Neuron (in vitro differentiated cells): ENCODE measurements at regions not wholly inside any gene's neighbourhood (a gene's known extent, or its start where the extent isn't known, plus 50 kb on each side); places are given as distances from the start of the nearest gene placed in this dataset.

ENCODE experiments used
- H2AFZ ChIP-seq: one replicate; pipeline ENCODE4 v1.6.1; 2013; ENCODE audit warnings: low read depth, mild to moderate bottlenecking, inconsistent platforms, low read length, moderate library complexity
- H3K27me3 ChIP-seq: one replicate; pipeline ENCODE4 v1.6.1; 2013; ENCODE audit warnings: low read length; ENCODE audit not compliant: insufficient read depth
- H3K36me3 ChIP-seq: one replicate; pipeline ENCODE4 v1.6.1; 2013; ENCODE audit warnings: low read length; ENCODE audit not compliant: insufficient read depth
- H3K4me1 ChIP-seq: one replicate; pipeline ENCODE4 v1.6.1; 2013; ENCODE audit warnings: low read length; ENCODE audit not compliant: insufficient read depth
- H3K4me3 ChIP-seq: 2 replicates; pipeline ENCODE4 v1.5.1; 2013; ENCODE audit warnings: mild to moderate bottlenecking, low read length, moderate library complexity
- H3K9me3 ChIP-seq: one replicate; pipeline ENCODE4 v1.6.1; 2013; ENCODE audit warnings: low read length

DNA sequence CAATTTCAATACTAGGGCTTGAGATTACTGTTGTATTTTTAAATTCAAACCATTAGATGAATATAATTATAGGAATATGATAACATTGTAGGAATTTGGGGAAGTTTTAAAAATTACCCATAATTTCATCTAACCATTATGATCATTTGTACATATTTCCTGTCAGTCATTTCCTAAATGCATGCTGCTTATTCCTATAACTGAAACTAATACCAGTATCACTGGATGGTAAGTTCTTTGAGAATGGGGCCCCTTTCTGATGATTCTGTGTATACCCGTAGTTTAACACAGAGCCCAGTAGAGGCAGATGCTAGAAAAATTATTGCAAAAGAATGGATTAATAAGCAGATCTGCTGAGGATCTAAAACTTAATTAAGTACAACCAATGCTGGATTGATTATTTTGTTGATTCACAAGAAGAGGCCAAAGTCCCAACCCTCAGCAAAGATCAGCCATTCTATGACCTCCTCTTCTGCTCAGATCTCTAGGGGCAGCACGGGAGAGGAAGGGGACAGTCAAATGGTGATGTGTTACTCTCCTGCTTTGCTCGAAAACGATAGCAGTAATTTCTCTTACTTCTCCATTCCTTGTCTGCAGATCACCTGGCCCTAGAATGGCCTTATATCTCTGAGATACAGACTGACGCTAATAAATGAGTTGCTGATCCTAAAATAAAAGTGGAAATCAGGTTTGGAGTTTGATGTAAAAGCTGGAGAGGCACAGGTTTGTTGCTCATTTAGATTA lies 69.5 kb upstream of the PELI1 start:
- Histone ChIP-seq H3K36me3 (no peaks in the 10 kb centered on the region), H3K9me3 (no peaks in the 10 kb centered on the region), H3K27me3 (no peaks in the 10 kb centered on the region), H2AFZ (no peak overlapping the region), H3K4me3 (no peak overlapping the region), H3K4me1 (peaks cover 15% of the 10 kb centered on the region)

DNA sequence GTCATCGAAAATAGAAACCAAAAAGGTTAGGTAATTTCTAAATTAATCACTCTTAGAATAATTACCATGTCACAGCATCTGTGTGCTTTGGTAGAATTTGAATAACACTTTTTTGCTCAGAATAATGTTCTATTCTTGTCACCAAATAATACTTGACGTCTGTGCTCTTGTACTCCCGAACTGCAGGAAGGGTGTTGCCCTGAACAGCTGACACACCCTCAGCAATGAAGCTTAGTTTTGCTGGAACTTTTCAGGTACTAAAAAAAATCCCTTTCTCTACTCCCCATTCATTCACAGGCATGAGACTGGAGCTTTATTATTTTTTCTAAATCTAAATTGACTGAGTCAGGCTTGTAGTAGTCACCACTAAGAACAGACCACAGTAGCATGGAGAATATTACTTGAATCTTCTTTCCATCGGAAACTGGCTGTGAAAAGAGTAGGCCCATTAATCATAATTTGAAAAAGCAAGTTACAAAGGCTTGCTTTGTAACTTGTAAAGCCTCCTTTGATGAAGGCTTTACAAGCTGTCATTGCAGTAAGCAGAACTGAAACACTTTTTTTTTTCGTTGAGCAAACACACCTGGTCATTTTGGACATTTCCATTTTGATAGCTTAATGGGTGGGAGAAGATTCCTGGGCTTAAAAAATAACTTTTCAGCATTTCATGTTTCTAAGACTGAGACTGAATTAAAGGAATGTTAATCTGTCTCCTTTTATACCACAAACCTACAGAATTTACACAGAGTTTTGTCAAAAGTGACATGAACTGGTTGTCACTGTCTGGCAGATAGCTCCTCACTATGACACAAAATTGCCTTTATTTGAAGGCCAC lies 70.3 kb upstream of the PELI1 start:
- H3K9me3 ChIP-seq: no peaks in the 10 kb centered on the region
- no peaks in the 10 kb centered on the region for H3K27me3 ChIP-seq

DNA sequence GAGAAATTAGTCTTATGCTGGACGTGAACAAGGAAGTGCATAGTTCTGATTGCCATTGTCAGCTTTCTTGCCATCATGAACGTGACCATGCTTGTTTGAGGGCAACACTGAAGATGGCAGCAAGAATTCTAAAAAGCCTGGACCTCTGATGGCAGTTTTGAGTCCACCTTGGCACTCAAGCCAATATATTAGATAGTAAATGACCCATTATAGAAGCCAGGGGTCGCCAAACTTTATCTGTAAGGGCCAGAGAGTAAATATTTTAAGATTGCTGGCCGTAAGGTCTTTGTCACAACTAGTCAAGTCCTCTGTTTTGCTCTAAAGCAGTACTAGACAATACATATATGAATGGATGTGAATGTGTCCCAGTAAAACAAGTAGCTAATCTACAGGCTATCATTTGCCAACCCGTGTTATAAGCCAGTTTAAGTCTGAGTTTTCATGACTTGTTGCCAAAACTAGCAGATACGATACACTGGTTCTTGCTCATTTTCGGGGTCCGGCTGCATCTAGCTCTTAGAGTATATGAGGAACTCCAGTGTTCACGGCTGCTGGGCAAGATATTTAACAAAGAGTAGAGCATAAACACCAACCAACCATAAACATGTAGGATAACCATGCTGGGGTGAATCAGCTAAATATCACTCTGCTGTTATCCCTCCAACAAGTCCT lies 73.1 kb upstream of the PELI1 start:
- Histone ChIP-seq H3K4me3 (no peak overlapping the region), H3K4me1 (peaks cover 21% of the 10 kb centered on the region), H3K36me3 (no peaks in the 10 kb centered on the region), H2AFZ (no peak overlapping the region), H3K27me3 (no peaks in the 10 kb centered on the region), H3K9me3 (no peaks in the 10 kb centered on the region)

More for the DNA sequence above, 70.3 kb upstream of the PELI1 start:
- H3K4me1 ChIP-seq: peaks cover 15% of the 10 kb centered on the region
- H2AFZ ChIP-seq: no peak overlapping the region
- no peaks in the 10 kb centered on the region for H3K36me3 ChIP-seq
- no peak overlapping the region for H3K4me3 ChIP-seq

DNA sequence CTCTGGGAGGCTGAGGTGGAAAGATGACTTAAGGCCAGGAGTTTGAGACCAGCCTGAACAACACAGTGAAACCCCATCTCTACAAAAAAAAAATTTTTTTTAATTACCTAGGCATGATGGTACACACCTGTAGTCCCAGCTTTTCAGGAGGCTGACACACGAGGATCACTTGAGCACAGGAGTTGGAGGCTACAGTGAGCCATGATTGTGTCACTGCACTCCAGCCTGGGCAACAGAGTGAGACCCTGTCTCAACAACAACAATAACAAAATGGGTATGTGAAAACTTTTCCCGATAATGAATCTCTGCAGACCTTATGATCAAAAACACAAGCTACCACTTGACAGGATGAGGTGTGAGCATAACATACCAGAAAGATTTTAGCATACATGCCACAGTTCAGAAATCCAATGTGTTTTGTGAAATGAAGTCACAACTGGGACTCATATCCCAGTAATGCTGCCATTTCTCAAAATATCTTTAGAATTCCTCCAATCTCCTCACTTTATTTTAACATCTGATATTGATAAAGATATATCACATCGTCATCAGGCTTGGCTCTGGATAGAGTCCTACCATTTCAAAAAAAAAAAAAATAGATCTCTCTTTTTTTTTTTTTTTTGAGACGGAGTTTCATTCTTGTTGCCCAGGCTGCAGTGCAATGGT lies 74.0 kb upstream of the PELI1 start:
- Histone ChIP-seq H3K27me3 (no peaks in the 10 kb centered on the region), H3K4me1 (peaks cover 30% of the 10 kb centered on the region), H3K36me3 (no peaks in the 10 kb centered on the region), H3K4me3 (no peak overlapping the region), H2AFZ (no peak overlapping the region), H3K9me3 (no peaks in the 10 kb centered on the region)

DNA sequence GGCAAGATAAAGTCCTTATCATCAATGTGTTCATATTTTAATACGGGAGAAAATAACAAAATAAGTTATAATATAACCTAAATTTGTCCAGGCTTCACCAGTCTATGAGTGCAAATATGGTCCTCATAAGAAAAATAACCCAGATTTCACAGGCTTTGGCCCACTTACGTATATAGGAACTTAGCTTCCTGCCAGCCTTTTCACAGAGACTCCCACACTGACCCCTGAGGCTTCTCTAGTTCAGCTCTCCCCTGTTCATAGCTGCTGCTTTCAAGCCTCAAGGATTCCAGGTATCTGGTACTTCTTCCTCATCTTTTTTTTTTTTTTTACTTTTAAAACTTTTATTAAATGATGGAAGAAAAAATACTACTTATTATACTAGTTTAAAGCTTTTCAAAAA lies 74.9 kb upstream of the PELI1 start:
- H3K9me3 ChIP-seq: no peaks in the 10 kb centered on the region

DNA sequence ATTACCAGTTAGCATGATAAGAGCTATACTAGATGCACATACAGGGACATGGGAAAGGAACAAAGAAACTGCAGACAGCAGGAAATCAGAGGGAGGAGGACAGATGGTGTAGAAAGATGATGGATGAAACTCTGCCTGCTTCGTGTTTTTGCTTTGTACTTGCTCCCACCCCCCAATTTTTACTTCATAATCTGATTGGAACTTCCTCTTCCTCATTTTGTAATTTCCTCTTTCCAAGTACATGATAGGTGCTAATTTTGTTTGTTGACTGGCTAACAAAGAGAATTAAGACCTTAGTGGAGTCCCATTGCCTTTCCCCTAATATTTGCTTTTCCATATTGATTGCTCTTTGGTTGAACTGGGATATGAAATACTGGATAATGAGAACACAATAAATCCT lies 76.0 kb upstream of the PELI1 start:
- Histone ChIP-seq H3K9me3 (no peaks in the 10 kb centered on the region), H2AFZ (no peak overlapping the region), H3K27me3 (no peaks in the 10 kb centered on the region), H3K4me1 (peaks cover 16% of the 10 kb centered on the region), H3K4me3 (no peak overlapping the region), H3K36me3 (no peaks in the 10 kb centered on the region)

More for the DNA sequence above, 74.9 kb upstream of the PELI1 start:
- Histone ChIP-seq H3K27me3 (no peaks in the 10 kb centered on the region), H3K4me3 (no peak overlapping the region), H3K4me1 (peaks cover 25% of the 10 kb centered on the region), H2AFZ (no peak overlapping the region), H3K36me3 (no peaks in the 10 kb centered on the region)

DNA sequence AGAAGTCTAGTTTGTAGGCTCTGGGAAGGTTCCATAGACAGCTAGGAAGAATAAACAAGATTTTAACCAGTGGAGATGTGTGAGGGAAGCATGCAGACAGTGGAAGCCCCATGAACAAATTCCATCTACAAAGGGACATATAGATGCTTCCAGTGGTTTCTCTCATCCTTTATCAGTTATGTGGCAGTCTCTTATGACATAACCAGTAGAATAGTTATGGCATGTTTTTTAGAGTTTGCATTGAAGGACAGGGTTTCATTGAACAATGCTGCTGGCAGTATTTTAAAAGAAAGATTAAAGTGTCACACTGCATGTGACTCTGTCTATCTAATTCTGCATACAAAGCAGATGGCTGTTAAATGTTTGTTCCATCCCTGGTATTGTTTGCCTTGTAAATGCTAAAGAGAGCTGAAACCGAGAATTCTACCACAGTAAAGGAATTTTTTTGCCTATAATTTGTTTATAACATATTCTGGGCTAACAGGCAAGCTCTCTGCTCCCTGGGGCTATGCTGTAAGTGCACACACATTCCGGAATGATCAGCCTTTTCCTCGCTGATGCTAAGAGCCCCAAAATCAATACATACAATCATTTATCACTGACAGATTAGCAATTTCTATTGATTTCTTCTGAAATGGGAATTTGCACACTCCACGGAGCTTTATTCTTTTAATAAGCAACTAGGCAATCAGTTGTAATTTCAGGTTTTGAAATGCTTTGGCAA lies 76.8 kb upstream of the PELI1 start:
- Histone ChIP-seq H3K9me3 (no peaks in the 10 kb centered on the region), H3K36me3 (no peaks in the 10 kb centered on the region), H3K4me3 (no peak overlapping the region), H3K4me1 (peaks cover 16% of the 10 kb centered on the region), H2AFZ (no peak overlapping the region), H3K27me3 (no peaks in the 10 kb centered on the region)

DNA sequence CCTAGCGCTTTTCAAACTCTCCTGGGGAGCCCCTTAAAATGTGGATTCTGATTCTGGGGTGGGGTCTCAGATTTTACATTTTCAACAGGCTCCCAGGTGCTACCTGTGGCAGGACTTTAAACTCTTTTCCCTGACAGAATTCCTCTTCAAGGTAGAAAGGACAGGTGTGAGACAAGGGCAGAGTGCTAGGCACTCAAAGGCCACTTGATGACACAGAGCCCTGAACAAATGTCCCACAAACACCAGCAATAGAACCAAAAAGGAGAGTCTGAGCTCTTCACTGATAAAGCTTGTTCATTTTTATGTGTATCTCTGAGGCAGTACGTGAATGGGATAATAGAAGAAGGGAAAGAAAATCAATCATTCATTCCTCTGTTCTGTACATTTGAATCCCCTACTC lies 77.7 kb upstream of the PELI1 start:
- Histone ChIP-seq H3K9me3 (no peaks in the 10 kb centered on the region), H2AFZ (no peak overlapping the region), H3K27me3 (no peaks in the 10 kb centered on the region), H3K4me3 (no peak overlapping the region), H3K4me1 (peaks cover 16% of the 10 kb centered on the region), H3K36me3 (no peaks in the 10 kb centered on the region)

DNA sequence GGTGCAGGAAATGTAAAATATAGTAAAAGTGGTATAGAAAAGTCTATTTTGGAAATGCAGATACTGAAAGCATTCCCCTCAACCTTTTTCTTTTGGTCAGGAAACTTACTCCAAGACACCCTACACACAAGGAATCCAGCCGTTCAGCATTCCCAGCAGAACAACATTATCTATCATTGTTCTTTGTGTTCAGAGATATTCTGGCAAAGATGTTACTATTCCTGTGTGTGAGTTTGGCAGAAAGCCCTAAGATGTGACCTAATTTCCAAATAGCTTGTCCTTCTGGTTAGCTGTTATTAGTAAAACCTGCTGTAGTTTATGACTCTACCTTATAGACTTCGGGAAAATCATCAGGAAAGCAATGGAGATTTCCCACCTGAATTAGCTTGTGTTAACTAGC lies 78.1 kb upstream of the PELI1 start:
- peaks cover 20% of the 10 kb centered on the region for H3K4me1 ChIP-seq
- H3K27me3 ChIP-seq: no peaks in the 10 kb centered on the region
- no peak overlapping the region for H3K4me3 ChIP-seq
- H3K9me3 ChIP-seq: no peaks in the 10 kb centered on the region
- H2AFZ ChIP-seq: no peak overlapping the region
- no peaks in the 10 kb centered on the region for H3K36me3 ChIP-seq

DNA sequence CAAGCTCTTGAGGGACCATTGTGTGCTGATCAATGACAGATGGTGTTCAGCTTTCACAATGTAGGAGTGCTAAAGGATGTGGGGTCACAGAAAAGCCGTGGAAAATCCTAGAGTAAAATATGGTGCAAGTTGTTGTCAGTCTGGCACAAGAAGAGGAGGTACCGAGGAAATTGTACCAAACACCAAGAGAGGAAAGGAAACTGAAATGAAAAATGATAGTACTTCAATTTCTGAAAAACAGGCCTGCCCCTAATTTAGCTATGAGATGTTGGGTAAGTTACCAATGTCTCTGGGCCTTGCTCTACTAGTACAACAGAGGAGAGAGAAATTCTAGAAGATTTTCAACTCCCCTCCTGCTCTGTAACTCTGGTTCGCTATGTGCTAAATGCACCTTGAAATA lies 78.8 kb upstream of the PELI1 start:
- Histone ChIP-seq H3K36me3 (no peaks in the 10 kb centered on the region), H3K4me3 (no peak overlapping the region), H3K27me3 (no peaks in the 10 kb centered on the region), H2AFZ (no peak overlapping the region), H3K4me1 (peaks cover 27% of the 10 kb centered on the region), H3K9me3 (no peaks in the 10 kb centered on the region)

DNA sequence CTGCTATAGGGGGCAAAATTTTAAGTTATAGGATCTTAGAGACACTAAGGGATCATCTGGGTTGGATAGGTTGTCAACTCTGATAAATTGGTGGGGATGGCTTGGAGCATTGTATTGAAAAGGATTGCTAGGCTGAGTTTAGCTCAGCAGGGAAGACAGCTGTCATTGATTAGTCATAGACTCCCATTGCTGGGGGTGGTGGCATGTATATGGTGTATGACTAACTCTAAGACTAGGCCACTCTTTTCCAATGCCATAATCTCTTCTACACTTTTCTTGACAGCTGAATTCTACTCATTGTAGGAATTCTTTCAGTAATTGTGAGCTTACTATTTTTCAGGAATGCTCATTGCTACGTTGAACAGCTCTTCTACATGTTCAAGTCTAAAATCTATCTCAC lies 81.3 kb upstream of the PELI1 start:
- H3K36me3 ChIP-seq: no peaks in the 10 kb centered on the region
- H3K4me1 ChIP-seq: peaks cover 35% of the 10 kb centered on the region
- H3K27me3 ChIP-seq: no peaks in the 10 kb centered on the region
- no peak overlapping the region for H2AFZ ChIP-seq
- no peak overlapping the region for H3K4me3 ChIP-seq
- H3K9me3 ChIP-seq: no peaks in the 10 kb centered on the region

DNA sequence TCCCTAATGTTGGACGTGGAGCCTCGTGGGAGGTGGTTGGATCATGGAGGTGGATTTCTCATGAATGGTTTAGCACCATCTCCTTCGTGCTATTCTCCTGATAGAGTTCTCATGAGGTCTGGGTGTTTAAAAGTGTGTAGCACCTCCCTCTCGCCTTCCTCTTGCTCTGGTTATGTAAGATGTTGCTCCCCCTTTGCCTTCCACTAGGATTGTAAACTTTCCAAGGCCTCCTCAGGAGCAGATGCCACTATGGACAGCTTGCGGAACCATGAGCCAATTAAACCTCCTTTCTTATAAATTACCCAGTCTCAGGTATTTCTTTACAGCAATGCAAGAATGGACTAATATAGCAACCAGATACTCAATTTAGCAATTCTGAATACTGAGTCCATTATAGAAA lies 82.4 kb upstream of the PELI1 start:
- Histone ChIP-seq H3K27me3 (no peaks in the 10 kb centered on the region), H3K4me3 (no peak overlapping the region), H3K9me3 (no peaks in the 10 kb centered on the region), H3K4me1 (peaks cover 29% of the 10 kb centered on the region), H2AFZ (no peak overlapping the region), H3K36me3 (no peaks in the 10 kb centered on the region)
